IMR-90 (cell line): ENCODE measurements at regions not wholly inside any gene's neighbourhood (a gene's known extent, or its start where the extent isn't known, plus 50 kb on each side); places are given as distances from the start of the nearest gene placed in this dataset.

Experiments
- ATAC-seq: fragments of 200-7000 bp; cut with Tn5 transposase; 2 replicates; pipeline ENCODE4 v1.9.1; 2020; ENCODE audit warnings: low read depth, mild to moderate bottlenecking, moderate library complexity
- BruUV-seq: library from RNA; stranded (reverse); fragments of 400-500 nt; replicated peaks from 2 replicates; lab custom pipeline; 2021; lab: Mats Ljungman, UMichigan
- CTCF ChIA-PET: fragments of 300-600 bp; formaldehyde crosslinking; extraction: SDS; loops from one replicate; lab custom pipeline; 2021; ENCODE audit warnings: antibody characterized with exemption; lab: Yijun Ruan, JAX
- POLR2A ChIA-PET: fragments of 300-600 bp; sonication (Branson Sonifier 250); formaldehyde crosslinking; loops from one replicate; lab custom pipeline; 2022; ENCODE audit warnings: antibody characterized with exemption; ENCODE audit not compliant: unreplicated experiment; lab: Charles Lee
- DNase-seq: peaks from one replicate; pipeline ENCODE4 v3.0.0; 2013
- H2AFZ ChIP-seq: replicated peaks from 2 replicates; pipeline ENCODE3; 2013; ENCODE audit warnings: low read length, mild to moderate bottlenecking; ENCODE audit not compliant: poor library complexity
- H2AK5ac ChIP-seq: 2 replicates; pipeline ENCODE4 v1.6.1; 2013; ENCODE audit warnings: low read depth, low read length, inconsistent platforms
- H2AK9ac ChIP-seq: replicated peaks from 2 replicates; pipeline ENCODE3; 2013; ENCODE audit warnings: mild to moderate bottlenecking, low read depth, low read length, moderate library complexity; ENCODE audit not compliant: poor library complexity
- H2BK120ac ChIP-seq: 2 replicates; pipeline ENCODE4 v1.6.1; 2013; ENCODE audit warnings: low read depth, low read length, inconsistent platforms
- H2BK15ac ChIP-seq: 3 replicates; pipeline ENCODE4 v1.6.1; 2013; ENCODE audit warnings: low read depth, low read length, inconsistent platforms
- H2BK20ac ChIP-seq: 2 replicates; pipeline ENCODE4 v1.6.1; 2013; ENCODE audit warnings: low read depth, mild to moderate bottlenecking, inconsistent platforms, low read length, moderate library complexity
- H2BK5ac ChIP-seq: 2 replicates; pipeline ENCODE4 v1.6.1; 2013; ENCODE audit warnings: mild to moderate bottlenecking, low read depth, low read length, inconsistent platforms; ENCODE audit not compliant: poor library complexity, severe bottlenecking
- H3K14ac ChIP-seq: replicated peaks from 2 replicates; pipeline ENCODE4 v1.6.1; 2013; ENCODE audit warnings: low read depth, low read length, inconsistent platforms
- H3K18ac ChIP-seq: 2 replicates; pipeline ENCODE4 v1.6.1; 2013; ENCODE audit warnings: low read depth, low read length, control low read depth
- H3K23ac ChIP-seq: 2 replicates; pipeline ENCODE4 v1.6.1; 2013; ENCODE audit warnings: low read depth, low read length, inconsistent platforms
- H3K27ac ChIP-seq: 2 replicates; pipeline ENCODE4 v1.5.1; 2013; ENCODE audit warnings: mild to moderate bottlenecking, control low read depth, low read length; ENCODE audit not compliant: insufficient read depth
- H3K27me3 ChIP-seq: 2 replicates; pipeline ENCODE4 v1.6.1; 2013; ENCODE audit warnings: low read length; ENCODE audit not compliant: control insufficient read depth, insufficient read depth
- H3K36me3 ChIP-seq: 2 replicates; pipeline ENCODE4 v1.6.1; 2013; ENCODE audit warnings: low read length, mixed read lengths; ENCODE audit not compliant: control insufficient read depth, insufficient read depth
- H3K4ac ChIP-seq: 2 replicates; pipeline ENCODE4 v1.6.1; 2013; ENCODE audit warnings: low read depth, low read length, inconsistent platforms
- H3K4me1 ChIP-seq: 2 replicates; pipeline ENCODE4 v1.6.1; 2013; ENCODE audit warnings: low read length, mixed read lengths; ENCODE audit not compliant: control insufficient read depth, insufficient read depth
- H3K4me2 ChIP-seq: 2 replicates; pipeline ENCODE4 v1.6.1; 2013; ENCODE audit warnings: low read depth, mild to moderate bottlenecking, control low read depth, low read length, moderate library complexity
- H3K4me3 ChIP-seq: 2 replicates; pipeline ENCODE4 v1.5.1; 2013; ENCODE audit warnings: low read depth, mild to moderate bottlenecking, control low read depth, low read length, moderate library complexity; ENCODE audit not compliant: insufficient read depth
- H3K56ac ChIP-seq: 2 replicates; pipeline ENCODE4 v1.6.1; 2013; ENCODE audit warnings: low read length, inconsistent platforms; ENCODE audit not compliant: insufficient read depth; ENCODE audit errors: extremely low read depth
- H3K79me1 ChIP-seq, 2 experiments: 2 replicates each; pipeline ENCODE4 v1.6.1; 2013; ENCODE audit warnings: low read length in 2 of 2, inconsistent platforms in 1 of 2, low read depth in 1 of 2
- H3K9ac ChIP-seq: 2 replicates; pipeline ENCODE4 v1.6.1; 2013; ENCODE audit warnings: low read depth, low read length, control low read depth
- H3K9me1 ChIP-seq: 2 replicates; pipeline ENCODE4 v1.6.1; 2013; ENCODE audit warnings: low read length, inconsistent platforms; ENCODE audit not compliant: insufficient read depth
- H3K9me3 ChIP-seq: 2 replicates; pipeline ENCODE4 v1.6.1; 2013; ENCODE audit warnings: low read length; ENCODE audit not compliant: control insufficient read depth, insufficient read depth
- H4K20me1 ChIP-seq: 2 replicates; pipeline ENCODE4 v1.6.1; 2013; ENCODE audit warnings: low read length, inconsistent platforms; ENCODE audit not compliant: insufficient read depth
- H4K5ac ChIP-seq: 2 replicates; pipeline ENCODE4 v1.6.1; 2013; ENCODE audit warnings: mild to moderate bottlenecking, low read depth, low read length, control low read depth
- H4K8ac ChIP-seq, 2 experiments: 2 replicates each; pipeline ENCODE4 v1.6.1; 2013; ENCODE audit warnings: low read depth in 2 of 2, low read length in 2 of 2, control low read depth in 1 of 2, inconsistent platforms in 1 of 2
- H4K91ac ChIP-seq: 2 replicates; pipeline ENCODE4 v1.6.1; 2013; ENCODE audit warnings: low read depth, low read length, inconsistent platforms; ENCODE audit not compliant: insufficient read depth
- MAZ ChIP-seq: IDR thresholded peaks from 2 replicates; pipeline ENCODE4 v1.6.1; 2012; ENCODE audit warnings: low read depth, mild to moderate bottlenecking, low read length, improper control_type of control experiment, moderate library complexity, borderline replicate concordance
- MXI1 ChIP-seq: IDR thresholded peaks from 2 replicates; pipeline ENCODE4 v1.6.1; 2012; ENCODE audit warnings: low read depth, mild to moderate bottlenecking, low read length, moderate library complexity, borderline replicate concordance
- NFE2L2 ChIP-seq: fragments of 150-350 bp; IDR thresholded peaks from 2 replicates; pipeline ENCODE4 v1.6.1; 2016; ENCODE audit warnings: low read depth, mild to moderate bottlenecking, low read length
- SMC3 ChIP-seq: fragments of 150-350 bp; IDR thresholded peaks from 2 replicates; pipeline ENCODE4 v1.6.1; 2016; ENCODE audit warnings: low read depth, mild to moderate bottlenecking, antibody characterized with exemption, low read length, moderate library complexity
- WGBS, 2 experiments: methylation state at CpG; one replicate each; pipeline versions ENCODE4 v1.1.5 to v1.1.7; 2013; ENCODE audit warnings: missing lambda C conversion rate in 2 of 2; ENCODE audit not compliant: insufficient read length in 1 of 2; ENCODE audit errors: extremely low coverage in 2 of 2; 5-methylcytosine and 5-hydroxymethylcytosine counted together
- dilution Hi-C: fragments of 300-500 bp; cut with HindIII; formaldehyde crosslinking; loops from one replicate; pipeline ENCODE4 v1.14.3; 2018; ENCODE audit warnings: low sequenced_read_pairs; ENCODE audit not compliant: unreplicated experiment
- in situ Hi-C: fragments of 300-500 bp; cut with MboI; formaldehyde crosslinking; loops from 3 replicates; pipeline ENCODE4 v1.14.3; 2019; ENCODE audit warnings: low sequenced_read_pairs, inconsistent platforms, mixed read lengths
- intact Hi-C: fragments of 100-400 bp; cut with micrococcal nuclease; formaldehyde crosslinking; loops from 2 replicates; pipeline ENCODE4 v1.10.0; 2022
- TF ChIP-seq, protein P1 (sequence below): conservative IDR thresholded peaks from 2 replicates; pipeline ENCODE4 v1.5.1; 2012; ENCODE audit warnings: mild to moderate bottlenecking, low read depth, low read length, improper control_type of control experiment

DNA sequence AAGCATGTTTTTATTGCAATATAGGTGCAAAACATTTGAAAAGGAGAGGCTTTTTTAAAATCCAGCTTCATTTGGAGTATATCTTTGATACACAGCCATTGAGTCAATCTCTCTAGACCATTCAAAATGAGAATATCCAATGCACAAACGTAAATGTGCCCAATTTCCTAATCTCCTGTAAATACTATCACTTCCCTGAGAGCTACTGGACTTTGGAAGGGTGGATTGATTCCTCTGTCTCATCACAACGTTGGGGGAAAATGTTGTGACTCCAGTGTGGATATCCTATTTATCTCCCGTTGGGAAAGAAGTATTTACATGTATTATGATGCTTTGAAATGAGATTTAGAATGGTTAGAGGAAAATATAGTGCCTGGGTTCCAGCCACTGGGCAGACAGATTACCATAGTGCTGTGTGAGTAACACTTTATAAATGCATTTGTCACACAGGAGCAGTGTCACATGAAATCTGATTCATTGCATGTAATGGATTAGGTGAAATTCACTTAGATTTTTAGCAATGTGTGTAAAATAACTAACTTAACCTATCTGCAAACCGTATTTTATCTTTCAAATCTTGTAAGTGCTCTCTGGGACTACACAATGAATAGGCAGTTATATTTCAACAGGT, 64.4 kb upstream of the VCX3A start:
- Histone ChIP-seq H3K4me1 (no peaks in the 10 kb centered on the region), H2BK20ac (no peak overlapping the region), H2AK9ac (no peak overlapping the region), H3K36me3 (no peaks in the 10 kb centered on the region), H4K5ac (no peak overlapping the region), H4K91ac (no peak overlapping the region), H4K8ac (no peak overlapping the region), H3K9me1 (no peaks in the 10 kb centered on the region), H3K27me3 (no peaks in the 10 kb centered on the region), H3K27ac (no peak overlapping the region), H3K56ac (no peak overlapping the region), H3K79me1 (no peaks in the 10 kb centered on the region), H3K9ac (no peak overlapping the region), H3K14ac (no peak overlapping the region), H3K4me2 (no peak overlapping the region), H3K18ac (no peak overlapping the region), H3K4ac (no peak overlapping the region), H3K23ac (no peak overlapping the region), H2AK5ac (no peak overlapping the region), H2BK120ac (no peak overlapping the region), H3K4me3 (no peak overlapping the region), H2BK15ac (no peak overlapping the region), H2AFZ (no peak overlapping the region), H4K20me1 (no peaks in the 10 kb centered on the region), H3K9me3 (peaks cover 5% of the 10 kb centered on the region; the same call in 1 of the 2 replicates), H2BK5ac (no peak overlapping the region)
- POLR2A ChIA-PET, result no interaction called here
- ATAC-seq (no peak), DNase-seq (no peak)
- WGBS, 2 experiments, result no CpG with 5 or more reads among the region's 4 CpGs
- no TSS peak for BruUV-seq
- TF ChIP-seq SMC3 (no peak), MAZ (no peak), MXI1 (no peak), NFE2L2 (no peak)
- TF ChIP-seq, protein P1, sequence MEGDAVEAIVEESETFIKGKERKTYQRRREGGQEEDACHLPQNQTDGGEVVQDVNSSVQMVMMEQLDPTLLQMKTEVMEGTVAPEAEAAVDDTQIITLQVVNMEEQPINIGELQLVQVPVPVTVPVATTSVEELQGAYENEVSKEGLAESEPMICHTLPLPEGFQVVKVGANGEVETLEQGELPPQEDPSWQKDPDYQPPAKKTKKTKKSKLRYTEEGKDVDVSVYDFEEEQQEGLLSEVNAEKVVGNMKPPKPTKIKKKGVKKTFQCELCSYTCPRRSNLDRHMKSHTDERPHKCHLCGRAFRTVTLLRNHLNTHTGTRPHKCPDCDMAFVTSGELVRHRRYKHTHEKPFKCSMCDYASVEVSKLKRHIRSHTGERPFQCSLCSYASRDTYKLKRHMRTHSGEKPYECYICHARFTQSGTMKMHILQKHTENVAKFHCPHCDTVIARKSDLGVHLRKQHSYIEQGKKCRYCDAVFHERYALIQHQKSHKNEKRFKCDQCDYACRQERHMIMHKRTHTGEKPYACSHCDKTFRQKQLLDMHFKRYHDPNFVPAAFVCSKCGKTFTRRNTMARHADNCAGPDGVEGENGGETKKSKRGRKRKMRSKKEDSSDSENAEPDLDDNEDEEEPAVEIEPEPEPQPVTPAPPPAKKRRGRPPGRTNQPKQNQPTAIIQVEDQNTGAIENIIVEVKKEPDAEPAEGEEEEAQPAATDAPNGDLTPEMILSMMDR, result no peak
- in situ Hi-C loops (no loop called here), dilution Hi-C loops (no loop called here), intact Hi-C loops (no loop called here)
- CTCF ChIA-PET, result no interaction called here
